ENCODE measurements at regions not wholly inside any gene's neighbourhood (a gene's known extent, or its start where the extent isn't known, plus 50 kb on each side); places are given as distances from the start of the nearest gene placed in this dataset.

- DNase-seq (ENCODE audit: low read depth) = no peak
- TF ChIP-seq CTCF (IDR thresholded peaks at IDR 0.05; ENCODE audit: low read depth, low read length) (no peak), MYC (IDR thresholded peaks at IDR 0.05; ENCODE audit: low read depth, low read length) (no peak), POLR2A (IDR thresholded peaks at IDR 0.05; ENCODE audit: extremely low read depth, insufficient read length) (no peak), MAX (IDR thresholded peaks at IDR 0.05; ENCODE audit: low read depth, low read length) (no peak)
- no peak overlapping the region for H3K4me3 ChIP-seq (ENCODE audit: low read depth, low read length)
Observed at GRCh38 chr1:229842302-229843255, 216.5 kb downstream of the URB2 start.

GRCh38 chr1:229843627-229844238 is 217.7 kb downstream of the URB2 start:
- TF ChIP-seq CTCF (IDR thresholded peaks at IDR 0.05; ENCODE audit: low read depth, low read length) (no peak), MAX (IDR thresholded peaks at IDR 0.05; ENCODE audit: low read depth, low read length) (no peak), POLR2A (IDR thresholded peaks at IDR 0.05; ENCODE audit: extremely low read depth, insufficient read length) (no peak), MYC (IDR thresholded peaks at IDR 0.05; ENCODE audit: low read depth, low read length) (no peak)
- DNase-seq (ENCODE audit: low read depth) = peak; percentile 7
- no peak overlapping the region for H3K4me3 ChIP-seq (ENCODE audit: low read depth, low read length)

- TF ChIP-seq MAX (IDR thresholded peaks at IDR 0.05; ENCODE audit: low read depth, low read length) = no peak
- no peak for TF ChIP-seq MYC (IDR thresholded peaks at IDR 0.05; ENCODE audit: low read depth, low read length)
- no peak for DNase-seq (ENCODE audit: low read depth)
Observed at GRCh38 chr1:229844675-229845074, 218.6 kb downstream of the URB2 start.

GRCh38 chr1:229845410-229846138 is 219.5 kb downstream of the URB2 start:
- H3K4me3 ChIP-seq (ENCODE audit: low read depth, low read length) = no peak overlapping the region
- no peak for DNase-seq (ENCODE audit: low read depth)
- TF ChIP-seq MYC (IDR thresholded peaks at IDR 0.05; ENCODE audit: low read depth, low read length) (no peak), MAX (IDR thresholded peaks at IDR 0.05; ENCODE audit: low read depth, low read length) (no peak), POLR2A (IDR thresholded peaks at IDR 0.05; ENCODE audit: extremely low read depth, insufficient read length) (no peak), CTCF (IDR thresholded peaks at IDR 0.05; ENCODE audit: low read depth, low read length) (no peak)

More at GRCh38 chr1:229844675-229845074, 218.6 kb downstream of the URB2 start:
- H3K4me3 ChIP-seq (ENCODE audit: low read depth, low read length) = no peak overlapping the region

- H3K4me3 ChIP-seq (ENCODE audit: low read depth, low read length) = no peak overlapping the region
- DNase-seq (ENCODE audit: low read depth) = no peak
- TF ChIP-seq POLR2A (IDR thresholded peaks at IDR 0.05; ENCODE audit: extremely low read depth, insufficient read length) = no peak
- TF ChIP-seq MYC (IDR thresholded peaks at IDR 0.05; ENCODE audit: low read depth, low read length) = no peak
- no peak for TF ChIP-seq MAX (IDR thresholded peaks at IDR 0.05; ENCODE audit: low read depth, low read length)
Observed at GRCh38 chr1:229846351-229846750, 220.3 kb downstream of the URB2 start.

GRCh38 chr1:229848752-229849677 is 218.0 kb upstream of the GALNT2 start:
- peak; percentile 44 for DNase-seq (ENCODE audit: low read depth)
- no peak overlapping the region for H3K4me3 ChIP-seq (ENCODE audit: low read depth, low read length)
- no peak for TF ChIP-seq MAX (IDR thresholded peaks at IDR 0.05; ENCODE audit: low read depth, low read length)
- peak; percentile 55 for TF ChIP-seq CTCF (IDR thresholded peaks at IDR 0.05; ENCODE audit: low read depth, low read length)
- TF ChIP-seq POLR2A (IDR thresholded peaks at IDR 0.05; ENCODE audit: extremely low read depth, insufficient read length) = no peak

Measured in NB4 (cell line).